Endodermal cell (in vitro differentiated cells): ENCODE measurements at regions not wholly inside any gene's neighbourhood (a gene's known extent, or its start where the extent isn't known, plus 50 kb on each side); places are given as distances from the start of the nearest gene placed in this dataset.
A peak's percentile ranks its signal among the peaks of the same experiment; 100 is the strongest.

Experiments
- DNase-seq: peaks from one replicate; pipeline ENCODE4 v3.0.0-alpha.2; 2017
- H3K27ac ChIP-seq: 2 replicates; pipeline ENCODE4 v1.5.1; 2013; ENCODE audit warnings: mild to moderate bottlenecking, low read depth, low read length, moderate library complexity
- H3K27me3 ChIP-seq: 2 replicates; pipeline ENCODE4 v1.6.1; 2013; ENCODE audit warnings: mild to moderate bottlenecking, low read length, moderate library complexity; ENCODE audit not compliant: insufficient read depth, control insufficient read depth, poor library complexity, severe bottlenecking
- H3K36me3 ChIP-seq: 2 replicates; pipeline ENCODE4 v1.7.0; 2013; ENCODE audit warnings: mild to moderate bottlenecking, low read length, moderate library complexity; ENCODE audit not compliant: control insufficient read depth, insufficient read depth
- H3K4me1 ChIP-seq: one replicate; pipeline ENCODE4 v1.7.0; 2013; ENCODE audit warnings: low read length; ENCODE audit not compliant: control insufficient read depth, insufficient read depth
- H3K4me3 ChIP-seq: 2 replicates; pipeline ENCODE4 v1.5.1; 2013; ENCODE audit warnings: mild to moderate bottlenecking, low read length, moderate library complexity
- H3K9ac ChIP-seq: 2 replicates; pipeline ENCODE4 v1.6.1; 2013; ENCODE audit warnings: mild to moderate bottlenecking, low read length, moderate library complexity; ENCODE audit not compliant: poor library complexity, severe bottlenecking; ENCODE audit errors: extremely low read depth
- H3K9me3 ChIP-seq: 2 replicates; pipeline ENCODE4 v1.6.1; 2013; ENCODE audit warnings: mild to moderate bottlenecking, low read length, moderate library complexity; ENCODE audit not compliant: control insufficient read depth
- H3K27ac Mint-ChIP-seq: 2 replicates; pipeline ENCODE4 v1.8.0; 2020; ENCODE audit warnings: mixed read lengths
- H3K27me3 Mint-ChIP-seq: 2 replicates; pipeline ENCODE4 v1.8.0; 2021; ENCODE audit warnings: mild to moderate bottlenecking, mixed read lengths; ENCODE audit not compliant: insufficient read depth
- H3K36me3 Mint-ChIP-seq: 2 replicates; pipeline ENCODE4 v1.8.0; 2020; ENCODE audit warnings: low read depth, mixed read lengths
- H3K4me1 Mint-ChIP-seq: 2 replicates; pipeline ENCODE4 v1.8.0; 2020; ENCODE audit warnings: mixed read lengths
- H3K4me3 Mint-ChIP-seq: 2 replicates; pipeline ENCODE4 v1.8.0; 2020; ENCODE audit warnings: mild to moderate bottlenecking, moderate library complexity, mixed read lengths
- H3K9me3 Mint-ChIP-seq: 2 replicates; pipeline ENCODE4 v1.8.0; 2020; ENCODE audit warnings: mild to moderate bottlenecking, mixed read lengths
- WGBS, 2 experiments: methylation state at CpG; one replicate each; pipeline versions ENCODE4 v1.1.5 to v1.1.7; 2013; ENCODE audit warnings: missing lambda C conversion rate in 2 of 2, mixed read lengths in 1 of 2; ENCODE audit not compliant: insufficient coverage in 1 of 2, insufficient read length in 1 of 2; 5-methylcytosine and 5-hydroxymethylcytosine counted together
- TF ChIP-seq, protein P1 (sequence below): fragments of 200-600 bp; sonication (generic); conservative IDR thresholded peaks from 2 replicates; pipeline ENCODE4 v1.5.0; 2021; ENCODE audit warnings: antibody characterized with exemption, mild to moderate bottlenecking

DNA sequence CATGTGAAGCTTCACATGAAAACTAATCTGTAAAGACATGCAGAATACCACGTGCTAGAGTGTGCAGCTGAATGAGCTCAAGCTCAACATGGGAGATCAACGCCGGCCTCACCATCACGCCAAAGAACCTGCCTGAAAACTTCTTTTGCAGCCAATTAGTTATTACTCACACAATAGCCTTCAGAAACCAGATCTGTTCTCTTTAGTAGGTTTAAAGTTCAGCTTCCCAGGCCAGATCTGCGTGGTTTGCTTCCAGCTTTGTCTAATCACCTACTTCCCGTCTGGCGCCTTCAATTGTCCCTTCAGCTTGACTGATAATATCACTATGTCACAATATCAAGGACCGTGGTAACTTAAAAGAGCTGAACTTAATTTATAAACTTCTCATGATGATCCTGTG is 68.0 kb upstream of the ZNF236 start:
- Mint-ChIP-seq H3K36me3 (no peaks in the 10 kb centered on the region), H3K4me3 (no peak overlapping the region), H3K27ac (peak overlapping the region; percentile 62), H3K4me1 (peaks cover 5% of the 10 kb centered on the region), H3K9me3 (peaks cover 29% of the 10 kb centered on the region), H3K27me3 (no peaks in the 10 kb centered on the region)
- no peaks in the 10 kb centered on the region for H3K4me1 ChIP-seq
- peaks cover 46% of the 10 kb centered on the region for H3K9me3 ChIP-seq
- H3K27me3 ChIP-seq, result no peaks in the 10 kb centered on the region
- DNase-seq, result no peak
- H3K36me3 ChIP-seq, result no peaks in the 10 kb centered on the region
- TF ChIP-seq, protein P1, sequence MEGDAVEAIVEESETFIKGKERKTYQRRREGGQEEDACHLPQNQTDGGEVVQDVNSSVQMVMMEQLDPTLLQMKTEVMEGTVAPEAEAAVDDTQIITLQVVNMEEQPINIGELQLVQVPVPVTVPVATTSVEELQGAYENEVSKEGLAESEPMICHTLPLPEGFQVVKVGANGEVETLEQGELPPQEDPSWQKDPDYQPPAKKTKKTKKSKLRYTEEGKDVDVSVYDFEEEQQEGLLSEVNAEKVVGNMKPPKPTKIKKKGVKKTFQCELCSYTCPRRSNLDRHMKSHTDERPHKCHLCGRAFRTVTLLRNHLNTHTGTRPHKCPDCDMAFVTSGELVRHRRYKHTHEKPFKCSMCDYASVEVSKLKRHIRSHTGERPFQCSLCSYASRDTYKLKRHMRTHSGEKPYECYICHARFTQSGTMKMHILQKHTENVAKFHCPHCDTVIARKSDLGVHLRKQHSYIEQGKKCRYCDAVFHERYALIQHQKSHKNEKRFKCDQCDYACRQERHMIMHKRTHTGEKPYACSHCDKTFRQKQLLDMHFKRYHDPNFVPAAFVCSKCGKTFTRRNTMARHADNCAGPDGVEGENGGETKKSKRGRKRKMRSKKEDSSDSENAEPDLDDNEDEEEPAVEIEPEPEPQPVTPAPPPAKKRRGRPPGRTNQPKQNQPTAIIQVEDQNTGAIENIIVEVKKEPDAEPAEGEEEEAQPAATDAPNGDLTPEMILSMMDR, result no peak
- peak overlapping the region; percentile 41 for H3K9ac ChIP-seq
- WGBS, 2 experiments, result 85 to 92% methylated on average over 8 of the region's 8 CpGs
- H3K27ac ChIP-seq, result no peak overlapping the region
- peak overlapping the region; percentile 68 for H3K4me3 ChIP-seq

DNA sequence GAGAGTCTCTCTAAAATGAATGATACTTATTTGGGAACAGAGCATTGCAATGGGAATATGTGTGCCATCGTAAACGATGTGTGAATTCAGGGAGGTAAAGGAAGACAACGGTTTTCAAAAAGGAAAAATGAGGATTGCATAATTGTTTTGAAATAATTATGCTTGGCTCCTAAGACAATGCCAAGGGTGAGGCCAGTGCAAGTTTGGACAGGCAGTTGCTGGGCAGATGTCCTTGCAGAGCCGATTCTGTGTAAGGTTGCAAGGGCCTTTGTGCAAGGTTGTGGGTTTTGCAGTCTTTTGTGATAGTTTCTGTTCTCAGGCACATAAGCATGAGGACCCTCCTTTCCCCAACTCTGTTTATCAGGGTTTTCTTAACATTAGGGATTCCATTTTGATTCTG is 70.0 kb upstream of the ZNF236 start:
- H3K27ac Mint-ChIP-seq, result no peak overlapping the region
- Histone ChIP-seq H3K9ac (no peak overlapping the region), H3K4me1 (no peaks in the 10 kb centered on the region), H3K4me3 (no peak overlapping the region), H3K36me3 (no peaks in the 10 kb centered on the region), H3K27ac (no peak overlapping the region), H3K9me3 (peaks cover 61% of the 10 kb centered on the region), H3K27me3 (no peaks in the 10 kb centered on the region)
- H3K4me1 Mint-ChIP-seq, result peaks cover 5% of the 10 kb centered on the region
- DNase-seq, result no peak
- no peaks in the 10 kb centered on the region for H3K36me3 Mint-ChIP-seq
- H3K9me3 Mint-ChIP-seq, result peaks cover 47% of the 10 kb centered on the region
- WGBS, 2 experiments, result 95 to 100% methylated on average over 3 to 4 of the region's 4 CpGs
- H3K27me3 Mint-ChIP-seq, result no peaks in the 10 kb centered on the region
- no peak overlapping the region for H3K4me3 Mint-ChIP-seq
- TF ChIP-seq, protein P1, result no peak

DNA sequence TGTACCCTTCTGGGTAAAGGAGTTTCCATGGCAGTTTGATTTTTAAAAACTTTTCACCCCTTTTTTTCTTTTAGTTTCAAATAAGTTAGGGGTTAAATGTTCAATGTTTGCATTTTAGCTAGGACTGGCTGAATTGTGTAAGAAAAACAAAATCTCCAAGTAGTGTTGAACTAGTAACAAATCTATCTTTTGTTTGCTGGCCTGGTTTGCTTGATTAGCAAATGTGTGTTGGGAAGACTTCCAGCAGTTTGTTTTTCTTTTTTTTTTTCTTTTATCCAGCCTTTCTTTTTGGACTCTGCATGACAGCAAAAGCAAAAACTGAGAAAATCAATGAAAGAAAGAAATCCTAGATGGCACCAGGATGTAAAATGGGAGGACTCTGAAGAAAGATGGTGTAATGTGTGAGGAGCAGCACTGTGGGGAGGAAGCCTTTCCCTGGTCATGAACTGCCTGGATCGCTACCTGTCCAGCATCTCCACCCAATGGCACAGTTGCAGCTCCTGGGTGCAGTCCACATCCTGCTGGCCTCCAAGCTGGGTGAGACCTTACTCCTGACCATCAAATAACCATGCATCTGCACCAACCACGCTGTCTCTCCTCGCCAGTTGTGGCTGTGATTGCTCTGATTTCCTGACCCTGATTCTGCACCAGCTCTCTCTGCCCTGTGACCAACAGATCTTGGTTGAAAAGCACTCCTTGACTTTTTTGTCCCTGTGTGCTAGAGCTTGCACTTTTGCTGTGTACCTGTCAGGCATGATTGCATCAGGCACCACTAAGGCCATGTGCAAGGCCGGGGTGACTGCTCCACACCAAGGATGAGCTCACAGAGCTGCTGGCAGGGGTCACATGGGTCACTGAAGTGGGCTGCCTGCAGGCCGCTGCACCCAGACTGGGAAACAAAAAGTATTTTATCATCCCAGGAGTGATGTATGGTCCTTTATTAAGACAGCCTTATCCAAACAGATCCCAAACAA is 71.2 kb upstream of the ZNF236 start:
- H3K36me3 ChIP-seq, result no peaks in the 10 kb centered on the region
- no peak overlapping the region for H3K9ac ChIP-seq
- peaks cover 66% of the 10 kb centered on the region for H3K9me3 ChIP-seq
- no peaks in the 10 kb centered on the region for H3K4me1 ChIP-seq
- Mint-ChIP-seq H3K27ac (no peak overlapping the region), H3K27me3 (no peaks in the 10 kb centered on the region), H3K4me1 (peaks cover 5% of the 10 kb centered on the region), H3K9me3 (peaks cover 56% of the 10 kb centered on the region), H3K36me3 (no peaks in the 10 kb centered on the region), H3K4me3 (no peak overlapping the region)
- no peak overlapping the region for H3K4me3 ChIP-seq
- TF ChIP-seq, protein P1, result no peak
- no peak for DNase-seq
- H3K27ac ChIP-seq, result no peak overlapping the region
- WGBS, 2 experiments, result 93 to 98% methylated on average over 4 to 5 of the region's 5 CpGs
- H3K27me3 ChIP-seq, result no peaks in the 10 kb centered on the region
